Suprapubic skin (tissue), 4 donors: ENCODE measurements at regions not wholly inside any gene's neighbourhood (a gene's known extent, or its start where the extent isn't known, plus 50 kb on each side); places are given as distances from the start of the nearest gene placed in this dataset.

Experiments
- POLR2A ChIP-seq, 2 donors: fragments of 450-650 bp; IDR thresholded peaks; one replicate each; pipeline ENCODE4 v1.6.1; 2017; ENCODE audit warnings: antibody characterized with exemption in 2 of 2, mild to moderate bottlenecking in 2 of 2, moderate library complexity in 2 of 2
- POLR2AphosphoS5 ChIP-seq, 3 donors: sonication (generic); formaldehyde crosslinking; IDR thresholded peaks; one replicate each; pipeline ENCODE4 v1.6.1; 2017; ENCODE audit warnings: antibody characterized with exemption in 3 of 3
- TF ChIP-seq, protein P1 (sequence below), 2 donors: fragments of 200-600 bp in 1 of 2; fragments of 450-650 bp in 1 of 2; sonication (generic) in 1 of 2; IDR thresholded peaks; one replicate each; pipeline ENCODE4 v1.5.1; 2016 to 2019; ENCODE audit warnings: antibody characterized with exemption in 2 of 2, mild to moderate bottlenecking in 1 of 2, moderate library complexity in 1 of 2

- TF ChIP-seq, protein P1, sequence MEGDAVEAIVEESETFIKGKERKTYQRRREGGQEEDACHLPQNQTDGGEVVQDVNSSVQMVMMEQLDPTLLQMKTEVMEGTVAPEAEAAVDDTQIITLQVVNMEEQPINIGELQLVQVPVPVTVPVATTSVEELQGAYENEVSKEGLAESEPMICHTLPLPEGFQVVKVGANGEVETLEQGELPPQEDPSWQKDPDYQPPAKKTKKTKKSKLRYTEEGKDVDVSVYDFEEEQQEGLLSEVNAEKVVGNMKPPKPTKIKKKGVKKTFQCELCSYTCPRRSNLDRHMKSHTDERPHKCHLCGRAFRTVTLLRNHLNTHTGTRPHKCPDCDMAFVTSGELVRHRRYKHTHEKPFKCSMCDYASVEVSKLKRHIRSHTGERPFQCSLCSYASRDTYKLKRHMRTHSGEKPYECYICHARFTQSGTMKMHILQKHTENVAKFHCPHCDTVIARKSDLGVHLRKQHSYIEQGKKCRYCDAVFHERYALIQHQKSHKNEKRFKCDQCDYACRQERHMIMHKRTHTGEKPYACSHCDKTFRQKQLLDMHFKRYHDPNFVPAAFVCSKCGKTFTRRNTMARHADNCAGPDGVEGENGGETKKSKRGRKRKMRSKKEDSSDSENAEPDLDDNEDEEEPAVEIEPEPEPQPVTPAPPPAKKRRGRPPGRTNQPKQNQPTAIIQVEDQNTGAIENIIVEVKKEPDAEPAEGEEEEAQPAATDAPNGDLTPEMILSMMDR (IDR thresholded peaks at IDR 0.05), result no peak
- no peak for TF ChIP-seq POLR2A (IDR thresholded peaks at IDR 0.05)
- TF ChIP-seq POLR2AphosphoS5 (IDR thresholded peaks at IDR 0.05), result no peak
Measured at GRCh38 chr4:81632581-81633299, 161.0 kb upstream of the RASGEF1B start.
